Neuron (in vitro differentiated cells): ENCODE measurements at regions not wholly inside any gene's neighbourhood (a gene's known extent, or its start where the extent isn't known, plus 50 kb on each side); places are given as distances from the start of the nearest gene placed in this dataset.
"Not testable (repeated sequence)": the region's sequence is repeated elsewhere in the genome, so short reads cannot be mapped to it uniquely, and the experiment has no call there.

Experiments
- H2AFZ ChIP-seq: one replicate; pipeline ENCODE4 v1.6.1; 2013; ENCODE audit warnings: low read depth, mild to moderate bottlenecking, inconsistent platforms, low read length, moderate library complexity
- H3K27me3 ChIP-seq: one replicate; pipeline ENCODE4 v1.6.1; 2013; ENCODE audit warnings: low read length; ENCODE audit not compliant: insufficient read depth
- H3K36me3 ChIP-seq: one replicate; pipeline ENCODE4 v1.6.1; 2013; ENCODE audit warnings: low read length; ENCODE audit not compliant: insufficient read depth
- H3K4me1 ChIP-seq: one replicate; pipeline ENCODE4 v1.6.1; 2013; ENCODE audit warnings: low read length; ENCODE audit not compliant: insufficient read depth
- H3K4me3 ChIP-seq: 2 replicates; pipeline ENCODE4 v1.5.1; 2013; ENCODE audit warnings: mild to moderate bottlenecking, low read length, moderate library complexity
- H3K9me3 ChIP-seq: one replicate; pipeline ENCODE4 v1.6.1; 2013; ENCODE audit warnings: low read length

DNA sequence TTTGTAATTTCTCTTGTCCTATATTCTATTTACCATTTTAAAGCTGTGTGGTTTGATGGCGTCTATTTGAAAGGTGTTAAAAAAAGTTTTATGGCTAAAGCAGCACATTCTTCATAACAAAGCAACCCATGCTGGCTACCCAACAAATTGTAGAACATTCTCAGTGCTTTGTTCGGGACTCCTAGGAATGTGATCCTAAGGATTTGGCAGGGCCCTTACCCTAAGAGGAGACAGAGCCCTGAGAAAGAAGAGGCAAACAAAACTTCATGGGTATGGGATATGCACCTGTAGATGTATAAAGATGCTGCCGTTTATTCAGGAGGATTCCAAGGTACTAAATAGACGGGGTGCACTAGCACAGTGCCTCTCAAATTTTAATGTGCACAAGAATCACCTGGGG is 370.8 kb upstream of the DIPK2B start:
- H3K27me3 ChIP-seq = no peaks in the 10 kb centered on the region
- H3K9me3 ChIP-seq = no peaks in the 10 kb centered on the region
- no peaks in the 10 kb centered on the region for H3K36me3 ChIP-seq
- H3K4me3 ChIP-seq = no peak overlapping the region
- H3K4me1 ChIP-seq = no peaks in the 10 kb centered on the region
- H2AFZ ChIP-seq = no peak overlapping the region

DNA sequence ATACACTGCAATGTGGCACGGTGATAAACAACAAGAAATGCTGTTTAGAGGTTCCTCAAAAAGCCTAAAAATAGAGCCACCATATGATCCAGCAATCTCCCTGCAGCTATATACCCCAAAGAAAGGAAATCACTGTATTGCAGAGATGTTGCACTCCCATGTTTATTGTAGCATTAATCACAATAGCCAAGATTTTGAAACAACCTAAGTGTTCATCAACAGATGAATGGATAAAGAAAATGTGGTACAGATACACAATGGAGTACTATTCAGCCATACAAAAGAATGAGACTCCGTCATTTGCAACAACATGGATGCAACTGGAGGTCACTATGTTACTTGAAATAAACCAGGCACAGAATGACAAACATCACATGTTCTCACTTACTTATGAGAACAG is 365.8 kb upstream of the DIPK2B start:
- Histone ChIP-seq H3K4me1 (no peaks in the 10 kb centered on the region), H2AFZ (no peak overlapping the region), H3K4me3 (no peak overlapping the region), H3K27me3 (no peaks in the 10 kb centered on the region), H3K36me3 (no peaks in the 10 kb centered on the region), H3K9me3 (no peaks in the 10 kb centered on the region)

DNA sequence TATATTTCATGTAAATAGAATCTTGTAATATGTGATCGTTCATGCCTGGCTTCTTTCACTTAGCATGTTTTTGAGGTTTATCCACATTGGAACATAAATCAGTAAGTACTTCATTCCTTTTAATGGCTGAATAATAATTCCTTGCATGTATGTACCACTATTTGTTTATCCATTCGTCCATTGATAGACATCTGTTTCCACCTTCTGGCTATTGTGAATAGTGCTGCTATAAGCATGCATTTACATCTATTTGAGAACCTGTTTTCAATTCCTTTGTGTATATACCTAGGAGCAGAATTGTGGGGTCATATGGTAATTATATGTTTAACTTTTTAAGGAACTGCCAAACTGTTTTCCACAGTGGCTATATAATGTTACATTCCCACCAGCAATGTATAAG is 356.7 kb upstream of the DIPK2B start:
- Histone ChIP-seq H2AFZ (no peak overlapping the region), H3K36me3 (no peaks in the 10 kb centered on the region), H3K27me3 (no peaks in the 10 kb centered on the region), H3K4me3 (no peak overlapping the region), H3K9me3 (no peaks in the 10 kb centered on the region), H3K4me1 (no peaks in the 10 kb centered on the region)

DNA sequence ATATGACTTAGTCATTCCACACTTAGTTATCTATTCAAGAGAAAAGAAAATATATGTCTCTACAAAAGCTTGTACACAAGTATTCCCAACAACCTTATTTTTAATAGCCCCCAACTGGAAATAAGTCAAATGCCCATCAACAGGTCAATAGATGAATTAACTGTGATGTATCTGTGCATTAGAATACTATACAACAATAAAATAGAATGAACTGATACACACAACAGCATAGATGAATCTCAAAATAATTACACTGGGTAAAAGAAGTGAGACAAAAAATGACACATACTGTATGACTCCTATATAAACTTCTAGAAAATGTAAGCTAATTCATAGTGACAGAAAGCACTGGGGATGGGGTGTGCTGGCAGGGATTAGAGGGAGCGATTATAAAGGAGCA is 354.1 kb upstream of the DIPK2B start:
- H3K9me3 ChIP-seq = no peaks in the 10 kb centered on the region
- H3K36me3 ChIP-seq = no peaks in the 10 kb centered on the region
- H3K4me1 ChIP-seq = no peaks in the 10 kb centered on the region
- no peak overlapping the region for H3K4me3 ChIP-seq
- no peaks in the 10 kb centered on the region for H3K27me3 ChIP-seq
- no peak overlapping the region for H2AFZ ChIP-seq

DNA sequence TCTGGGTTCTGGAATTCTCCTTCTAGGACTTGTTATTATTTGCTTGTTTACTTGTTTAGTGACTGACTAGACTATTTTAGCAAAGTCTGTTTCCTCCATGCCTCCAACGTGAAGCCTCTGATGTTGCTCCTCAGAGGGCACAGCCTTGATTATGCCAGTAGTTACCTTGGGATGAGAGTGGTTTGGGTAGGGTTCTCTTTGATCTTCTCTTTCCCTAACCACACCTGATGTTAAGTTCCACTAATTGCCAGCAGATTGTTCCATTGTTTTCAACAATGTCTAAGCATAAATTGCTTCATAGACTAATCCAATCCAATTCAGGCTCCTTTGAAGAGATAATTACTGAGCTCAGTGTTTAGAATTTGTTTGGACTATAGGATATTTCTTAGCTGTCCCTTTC is 352.7 kb upstream of the DIPK2B start:
- H3K4me1 ChIP-seq = no peaks in the 10 kb centered on the region
- no peaks in the 10 kb centered on the region for H3K27me3 ChIP-seq
- no peak overlapping the region for H3K4me3 ChIP-seq
- H3K36me3 ChIP-seq = no peaks in the 10 kb centered on the region
- H2AFZ ChIP-seq = no peak overlapping the region
- H3K9me3 ChIP-seq = no peaks in the 10 kb centered on the region

DNA sequence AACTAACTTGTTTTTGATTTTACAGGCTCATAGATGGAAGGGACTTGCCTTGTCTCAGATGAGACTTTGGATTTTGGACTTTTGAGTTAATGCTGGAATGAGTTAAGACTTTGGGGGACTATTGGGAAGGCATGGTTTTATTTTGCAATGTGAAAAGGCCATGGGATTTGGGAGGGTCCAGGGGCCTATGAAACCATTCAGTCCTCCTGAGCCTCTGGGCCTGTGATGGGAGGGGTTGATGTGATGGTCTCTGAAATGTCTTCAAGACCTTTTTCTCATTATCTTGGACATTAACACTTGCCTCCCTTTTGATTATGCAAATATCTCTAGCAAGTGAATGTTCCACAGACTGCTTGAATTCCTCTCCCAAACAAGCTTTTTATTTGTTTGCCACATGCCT is 346.0 kb upstream of the DIPK2B start:
- H3K4me1 ChIP-seq, H3K36me3 ChIP-seq, H2AFZ ChIP-seq, H3K4me3 ChIP-seq, H3K27me3 ChIP-seq, H3K9me3 ChIP-seq: not testable (repeated sequence)

DNA sequence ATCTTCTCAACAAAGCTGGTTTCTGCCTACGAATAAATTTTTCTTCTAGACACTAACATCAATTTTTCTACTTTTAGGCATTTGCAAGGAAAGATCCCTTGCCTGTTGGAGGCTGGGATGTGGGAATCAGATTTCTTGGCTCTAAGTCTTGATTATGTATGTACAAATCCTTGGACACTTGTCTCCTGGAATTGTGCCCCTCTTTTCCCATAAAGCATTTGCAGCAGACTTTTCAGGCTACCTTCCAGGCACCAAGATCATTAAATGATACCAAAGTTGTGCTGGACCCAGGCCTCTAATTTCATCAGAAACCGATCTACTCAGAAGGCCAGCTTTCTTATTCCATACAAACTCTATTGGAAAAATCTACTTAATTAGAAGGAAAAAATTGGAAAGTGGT is 339.5 kb upstream of the DIPK2B start:
- Histone ChIP-seq H3K9me3 (no peaks in the 10 kb centered on the region), H3K4me1 (no peaks in the 10 kb centered on the region), H2AFZ (no peak overlapping the region), H3K27me3 (no peaks in the 10 kb centered on the region), H3K36me3 (no peaks in the 10 kb centered on the region), H3K4me3 (no peak overlapping the region)

DNA sequence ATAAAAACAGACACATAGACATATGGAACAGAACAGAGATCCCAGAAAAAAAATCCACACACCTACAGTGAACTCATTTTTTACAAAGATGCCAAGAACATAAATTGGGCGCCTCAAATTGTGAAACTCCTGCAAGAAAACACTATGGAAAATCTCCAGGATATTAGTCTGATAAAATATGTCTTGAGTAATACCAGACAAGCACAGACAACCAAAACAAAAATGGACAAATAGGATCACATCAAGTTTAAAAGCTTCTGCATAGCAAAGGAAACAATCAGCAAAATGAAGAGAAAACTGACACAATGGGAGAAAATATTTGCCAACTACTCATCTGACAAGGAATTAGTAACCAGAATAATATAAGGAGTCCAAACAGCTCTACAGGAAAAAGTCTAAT is 337.3 kb upstream of the DIPK2B start:
- Histone ChIP-seq H2AFZ (no peak overlapping the region), H3K36me3 (no peaks in the 10 kb centered on the region), H3K4me3 (no peak overlapping the region), H3K9me3 (no peaks in the 10 kb centered on the region), H3K4me1 (no peaks in the 10 kb centered on the region), H3K27me3 (no peaks in the 10 kb centered on the region)

DNA sequence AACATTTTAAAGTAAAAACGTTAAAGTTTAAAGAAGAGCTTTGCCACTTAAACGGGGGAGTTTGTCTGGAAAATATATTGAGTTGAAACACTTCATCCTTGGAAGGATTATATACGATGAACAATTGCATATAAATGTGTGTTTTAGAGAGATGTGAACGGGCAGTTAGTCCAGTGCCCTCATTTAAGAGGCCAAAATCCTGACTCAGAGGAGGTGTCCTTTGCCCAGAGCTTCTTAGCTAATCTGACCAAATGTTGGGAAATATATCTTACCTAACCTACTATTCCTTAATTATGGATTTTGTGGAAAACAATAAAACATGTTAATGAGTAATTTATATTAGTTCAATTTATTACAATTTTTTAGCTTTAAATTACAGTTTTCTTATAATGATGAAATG is 327.2 kb upstream of the DIPK2B start:
- no peak overlapping the region for H2AFZ ChIP-seq
- H3K27me3 ChIP-seq = no peaks in the 10 kb centered on the region
- no peaks in the 10 kb centered on the region for H3K4me1 ChIP-seq
- no peaks in the 10 kb centered on the region for H3K9me3 ChIP-seq
- H3K4me3 ChIP-seq = no peak overlapping the region
- no peaks in the 10 kb centered on the region for H3K36me3 ChIP-seq

DNA sequence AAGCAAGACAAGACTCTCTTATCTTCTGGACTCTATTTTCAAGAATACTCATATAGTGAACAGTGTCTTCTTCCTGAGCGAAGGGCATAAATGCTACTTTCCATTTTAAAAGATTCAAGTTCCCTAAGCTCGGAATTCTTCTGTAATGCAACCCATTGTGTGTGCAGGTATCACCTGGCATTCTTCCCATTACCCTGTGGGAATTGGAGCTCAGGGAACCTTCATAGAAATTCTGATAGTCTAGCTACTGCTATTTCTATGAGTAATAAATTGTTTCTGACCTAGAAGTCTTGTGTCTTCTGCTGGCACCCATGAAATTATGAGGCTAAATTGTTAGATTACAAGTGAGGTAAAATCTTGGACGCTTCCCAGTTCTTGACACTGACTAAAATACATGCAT is 324.1 kb upstream of the DIPK2B start:
- Histone ChIP-seq H3K27me3 (no peaks in the 10 kb centered on the region), H2AFZ (no peak overlapping the region), H3K9me3 (no peaks in the 10 kb centered on the region), H3K4me3 (no peak overlapping the region), H3K36me3 (no peaks in the 10 kb centered on the region), H3K4me1 (no peaks in the 10 kb centered on the region)

DNA sequence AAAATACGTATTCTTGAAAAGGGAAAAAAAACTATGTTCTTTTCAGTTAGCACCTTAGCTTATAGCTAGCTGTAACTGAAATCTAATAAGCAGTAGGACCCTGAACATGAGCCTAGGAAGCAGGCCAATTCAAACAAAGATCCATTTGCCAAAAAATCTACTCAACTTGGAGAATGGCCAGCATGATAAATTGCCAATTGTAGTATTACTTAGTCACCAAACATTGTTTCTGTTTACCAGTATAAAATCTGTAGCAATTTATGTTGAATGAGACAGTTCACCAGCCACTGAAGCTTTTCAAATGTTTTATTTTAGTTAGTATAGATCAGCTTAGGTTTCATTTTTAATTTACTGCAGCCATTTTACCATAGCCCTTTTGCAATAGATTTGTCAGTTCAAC is 323.6 kb upstream of the DIPK2B start:
- Histone ChIP-seq H3K4me1 (no peaks in the 10 kb centered on the region), H3K27me3 (no peaks in the 10 kb centered on the region), H3K4me3 (no peak overlapping the region)

DNA sequence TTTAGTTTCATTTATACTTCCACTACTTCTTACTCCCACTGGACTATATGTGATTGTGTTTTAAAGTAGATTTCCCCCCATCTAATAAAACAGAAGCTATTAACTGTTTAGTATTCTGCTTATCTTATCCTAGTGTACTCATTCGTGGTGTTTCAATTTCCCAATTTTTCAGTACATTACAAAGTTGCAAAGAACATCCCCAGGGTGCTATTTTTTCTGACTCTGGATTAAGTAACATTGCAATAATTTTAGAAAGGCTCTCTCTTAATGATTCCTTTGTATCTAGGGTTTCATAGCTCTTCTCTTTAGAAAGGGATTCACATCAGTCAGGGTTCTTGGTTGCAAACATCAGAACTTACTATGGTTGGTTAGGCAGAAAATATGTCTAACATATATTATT is 317.9 kb upstream of the DIPK2B start:
- H3K36me3 ChIP-seq = no peaks in the 10 kb centered on the region
- peaks cover 4% of the 10 kb centered on the region for H3K4me1 ChIP-seq
- no peaks in the 10 kb centered on the region for H3K9me3 ChIP-seq
- H3K4me3 ChIP-seq = no peak overlapping the region
- H2AFZ ChIP-seq = no peak overlapping the region
- H3K27me3 ChIP-seq = no peaks in the 10 kb centered on the region

More for the DNA sequence above, 323.6 kb upstream of the DIPK2B start:
- Histone ChIP-seq H3K9me3 (no peaks in the 10 kb centered on the region), H2AFZ (no peak overlapping the region), H3K36me3 (no peaks in the 10 kb centered on the region)

DNA sequence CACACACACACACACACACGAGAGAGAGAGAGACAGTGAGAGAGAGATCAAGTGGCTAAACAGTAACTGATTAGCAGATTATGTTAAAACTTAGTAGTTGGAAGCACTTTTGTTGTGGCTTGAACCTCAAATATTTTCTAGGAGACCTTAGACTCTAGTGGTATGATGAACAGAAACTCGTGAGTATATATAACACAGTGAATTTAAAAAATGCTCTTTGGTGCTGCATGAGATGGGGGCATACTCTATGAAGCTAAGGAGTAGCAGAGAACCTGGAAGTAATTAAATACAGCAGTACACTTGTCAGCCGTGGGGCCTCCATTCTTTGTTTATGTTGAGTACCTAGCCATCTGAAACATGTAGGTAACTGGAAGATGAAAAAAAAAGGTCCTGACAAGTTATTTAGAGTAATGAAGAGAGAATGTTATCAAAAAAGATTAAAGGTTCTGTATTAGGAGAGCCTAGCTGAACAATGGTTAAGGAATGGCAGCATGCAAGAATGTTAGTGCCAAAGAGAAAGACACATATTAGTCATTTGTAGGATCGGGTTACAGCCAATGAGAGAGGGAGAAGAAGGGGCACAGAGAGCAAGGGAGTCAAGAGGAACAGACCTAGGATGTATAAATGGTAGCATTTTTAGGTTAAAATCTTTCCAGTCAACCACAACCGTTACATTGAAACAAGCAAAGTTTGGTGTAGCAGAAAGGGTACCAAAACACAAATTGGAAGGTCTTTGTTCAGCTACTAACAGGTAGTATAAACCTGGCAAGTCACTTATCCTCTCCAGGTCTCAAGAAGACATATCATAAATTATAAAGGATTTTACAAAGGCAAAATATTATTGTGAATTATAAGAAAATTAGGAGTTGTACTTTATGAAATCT is 316.7 kb upstream of the DIPK2B start:
- no peaks in the 10 kb centered on the region for H3K36me3 ChIP-seq
- no peak overlapping the region for H3K4me3 ChIP-seq
- no peaks in the 10 kb centered on the region for H3K9me3 ChIP-seq
- H3K4me1 ChIP-seq = peaks cover 4% of the 10 kb centered on the region
- no peaks in the 10 kb centered on the region for H3K27me3 ChIP-seq
- no peak overlapping the region for H2AFZ ChIP-seq
